ENCODE measurements at regions not wholly inside any gene's neighbourhood (a gene's known extent, or its start where the extent isn't known, plus 50 kb on each side); places are given as distances from the start of the nearest gene placed in this dataset.

DNA sequence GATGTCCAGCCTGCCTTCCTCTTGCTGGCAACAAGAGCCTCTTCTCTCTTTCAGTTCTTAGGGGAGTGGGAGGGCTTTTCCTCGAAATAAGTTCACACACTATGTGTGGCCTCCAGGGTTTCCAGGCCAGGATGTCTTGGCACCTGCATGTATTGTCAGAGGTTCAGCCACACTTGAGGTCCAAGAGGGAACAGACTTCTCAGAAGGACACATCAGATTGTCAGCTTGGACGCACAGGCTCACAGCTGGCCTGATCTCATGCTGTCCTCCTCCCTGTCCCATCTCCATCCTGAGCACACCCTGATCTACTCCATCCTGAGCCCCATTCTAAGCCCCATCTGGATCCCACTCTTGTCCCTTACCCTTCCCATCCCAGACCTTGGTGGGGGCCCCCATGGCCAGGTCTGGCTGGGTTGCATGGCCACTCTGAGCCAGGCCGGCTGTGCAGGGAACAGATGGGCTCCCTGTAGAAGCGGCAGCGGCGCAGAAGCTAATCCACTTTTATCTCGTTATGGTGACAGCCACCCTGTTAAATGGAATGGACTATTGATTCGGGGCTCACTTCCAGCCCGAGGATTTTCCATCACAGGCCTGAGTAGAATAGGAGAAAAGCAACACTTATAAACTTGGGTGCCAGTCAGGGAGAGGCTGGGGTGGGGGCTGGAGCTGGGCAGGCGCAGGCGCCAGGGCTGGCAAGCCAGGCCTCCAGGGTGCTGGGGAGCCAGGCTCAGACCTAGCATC, 85.1 kb upstream of the CSF3R start:
- Histone ChIP-seq H3K36me3 (ENCODE audit: insufficient read depth, low read length) (no peaks in the 10 kb centered on the region), H3K9ac (ENCODE audit: insufficient read length) (no peak overlapping the region), H3K27ac (no peak overlapping the region), H3K9me3 (ENCODE audit: low read depth, low read length) (no peaks in the 10 kb centered on the region), H3K4me3 (no peak overlapping the region)
- TF ChIP-seq EZH2 (IDR thresholded peaks at IDR 0.05) (no peak), POLR2AphosphoS5 (IDR thresholded peaks at IDR 0.05; ENCODE audit: borderline replicate concordance, low read depth, low read length) (no peak), FOXP2 (optimal IDR thresholded peaks at IDR 0.05; ENCODE audit: control extremely low read depth, extremely low read length, insufficient read depth) (no peak)
- DNase-seq (ENCODE audit: low read depth, low spot score), result no peak

DNA sequence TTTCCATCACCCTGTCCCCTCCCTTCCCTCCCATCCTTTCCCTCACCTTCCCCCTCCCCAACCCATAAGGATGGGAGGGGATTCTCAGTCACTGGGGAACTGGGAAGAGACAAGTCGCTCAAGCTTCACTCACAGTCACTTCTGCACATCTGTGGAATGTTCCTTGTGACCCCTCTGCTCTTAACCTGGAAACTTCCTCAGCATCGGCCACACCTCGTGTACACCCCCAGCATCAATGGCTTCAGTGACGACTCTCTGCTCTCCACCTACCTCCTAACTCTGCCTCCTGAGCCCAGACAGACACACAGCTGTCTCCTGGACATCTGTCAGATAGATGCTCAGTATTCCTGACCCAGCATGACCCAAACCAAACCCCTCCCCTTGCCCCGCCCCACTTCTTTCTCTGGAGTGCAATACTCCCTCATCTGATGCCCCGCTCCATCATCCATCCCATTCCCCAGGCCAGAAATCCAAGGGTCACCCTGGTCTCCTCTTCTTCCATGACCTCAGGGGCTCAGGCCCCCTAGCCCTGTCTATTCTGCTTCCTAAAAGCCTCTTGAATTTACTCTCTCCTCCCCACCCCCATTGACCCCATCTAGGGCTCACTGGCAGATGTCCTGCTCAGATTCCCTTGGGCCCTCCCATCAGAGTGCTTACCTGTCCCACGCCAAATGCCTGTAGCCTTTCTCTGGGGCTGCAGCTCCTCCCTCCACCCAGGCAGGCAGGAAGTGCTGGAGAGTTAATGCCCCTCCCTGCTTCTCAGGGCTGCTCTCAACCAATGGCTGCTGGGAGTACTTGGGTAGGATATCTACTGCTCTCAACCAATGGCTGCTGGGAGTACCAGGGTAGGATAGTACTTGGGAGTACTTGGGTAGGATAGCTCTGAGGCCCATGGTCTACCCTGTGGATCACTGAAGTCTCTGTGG, 83.1 kb upstream of the CSF3R start:
- TF ChIP-seq FOXP2 (optimal IDR thresholded peaks at IDR 0.05; ENCODE audit: control extremely low read depth, extremely low read length, insufficient read depth) (no peak), EZH2 (IDR thresholded peaks at IDR 0.05) (no peak), POLR2AphosphoS5 (IDR thresholded peaks at IDR 0.05; ENCODE audit: borderline replicate concordance, low read depth, low read length) (no peak)
- no peak overlapping the region for H3K27ac ChIP-seq
- no peak overlapping the region for H3K9ac ChIP-seq (ENCODE audit: insufficient read length)
- no peaks in the 10 kb centered on the region for H3K9me3 ChIP-seq (ENCODE audit: low read depth, low read length)
- no peak overlapping the region for H3K4me3 ChIP-seq
- DNase-seq (ENCODE audit: low read depth, low spot score), result no peak
- H3K36me3 ChIP-seq (ENCODE audit: insufficient read depth, low read length), result no peaks in the 10 kb centered on the region

DNA sequence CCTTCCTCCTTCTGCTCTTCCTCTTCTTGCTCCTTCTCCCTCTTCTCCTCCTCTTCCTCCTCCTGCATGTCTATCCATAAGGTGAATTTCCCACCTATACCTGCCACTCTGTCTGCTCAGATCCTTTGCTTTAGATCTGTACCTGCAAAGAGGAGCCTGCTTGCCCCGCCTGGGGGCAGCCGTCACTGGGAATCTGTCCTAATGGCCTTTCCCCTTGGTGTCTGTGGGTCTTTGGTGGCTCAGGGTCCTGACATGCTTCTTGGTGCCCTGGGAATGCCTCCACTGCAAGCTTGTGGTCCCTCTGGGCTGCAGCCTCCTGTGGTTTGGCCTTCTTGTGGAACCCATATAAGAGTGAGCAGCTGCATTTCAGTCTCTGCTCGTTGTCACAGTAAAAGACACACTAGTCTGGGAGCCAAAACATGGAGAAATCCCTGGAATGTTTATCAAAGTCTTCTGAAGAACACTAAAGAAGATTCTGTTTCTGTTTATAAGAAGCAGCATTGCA, 79.5 kb upstream of the CSF3R start:
- Histone ChIP-seq H3K9me3 (ENCODE audit: low read depth, low read length) (no peaks in the 10 kb centered on the region), H3K9ac (ENCODE audit: insufficient read length) (no peak overlapping the region), H3K36me3 (ENCODE audit: insufficient read depth, low read length) (no peaks in the 10 kb centered on the region), H3K4me3 (no peak overlapping the region), H3K27ac (no peak overlapping the region)
- TF ChIP-seq FOXP2 (optimal IDR thresholded peaks at IDR 0.05; ENCODE audit: control extremely low read depth, extremely low read length, insufficient read depth), result no peak
- TF ChIP-seq EZH2 (IDR thresholded peaks at IDR 0.05), result no peak
- no peak for TF ChIP-seq POLR2AphosphoS5 (IDR thresholded peaks at IDR 0.05; ENCODE audit: borderline replicate concordance, low read depth, low read length)
- DNase-seq (ENCODE audit: low read depth, low spot score), result no peak

DNA sequence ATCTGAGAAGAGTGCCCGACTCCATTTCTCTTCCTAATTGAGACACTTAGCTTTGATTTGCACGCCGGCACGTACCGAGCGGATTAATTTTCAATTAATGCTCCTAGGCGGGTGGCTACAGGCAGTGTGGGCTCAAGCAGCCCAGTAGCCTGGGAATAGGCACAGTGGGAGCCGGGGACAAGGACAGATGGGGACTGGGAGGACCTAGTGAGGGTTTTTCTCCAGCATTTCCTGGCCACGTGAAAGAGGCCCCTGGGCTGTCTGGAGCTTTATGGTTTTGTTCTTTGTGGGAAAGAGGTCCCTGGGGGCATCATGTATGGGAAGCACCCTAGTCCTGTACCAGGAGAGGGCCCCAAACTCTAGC, 78.6 kb upstream of the CSF3R start:
- no peaks in the 10 kb centered on the region for H3K36me3 ChIP-seq (ENCODE audit: insufficient read depth, low read length)
- no peak overlapping the region for H3K27ac ChIP-seq
- no peak for DNase-seq (ENCODE audit: low read depth, low spot score)
- TF ChIP-seq EZH2 (IDR thresholded peaks at IDR 0.05), result no peak
- TF ChIP-seq POLR2AphosphoS5 (IDR thresholded peaks at IDR 0.05; ENCODE audit: borderline replicate concordance, low read depth, low read length), result no peak
- TF ChIP-seq FOXP2 (optimal IDR thresholded peaks at IDR 0.05; ENCODE audit: control extremely low read depth, extremely low read length, insufficient read depth), result no peak
- H3K9me3 ChIP-seq (ENCODE audit: low read depth, low read length), result no peaks in the 10 kb centered on the region
- H3K9ac ChIP-seq (ENCODE audit: insufficient read length), result no peak overlapping the region
- no peak overlapping the region for H3K4me3 ChIP-seq

DNA sequence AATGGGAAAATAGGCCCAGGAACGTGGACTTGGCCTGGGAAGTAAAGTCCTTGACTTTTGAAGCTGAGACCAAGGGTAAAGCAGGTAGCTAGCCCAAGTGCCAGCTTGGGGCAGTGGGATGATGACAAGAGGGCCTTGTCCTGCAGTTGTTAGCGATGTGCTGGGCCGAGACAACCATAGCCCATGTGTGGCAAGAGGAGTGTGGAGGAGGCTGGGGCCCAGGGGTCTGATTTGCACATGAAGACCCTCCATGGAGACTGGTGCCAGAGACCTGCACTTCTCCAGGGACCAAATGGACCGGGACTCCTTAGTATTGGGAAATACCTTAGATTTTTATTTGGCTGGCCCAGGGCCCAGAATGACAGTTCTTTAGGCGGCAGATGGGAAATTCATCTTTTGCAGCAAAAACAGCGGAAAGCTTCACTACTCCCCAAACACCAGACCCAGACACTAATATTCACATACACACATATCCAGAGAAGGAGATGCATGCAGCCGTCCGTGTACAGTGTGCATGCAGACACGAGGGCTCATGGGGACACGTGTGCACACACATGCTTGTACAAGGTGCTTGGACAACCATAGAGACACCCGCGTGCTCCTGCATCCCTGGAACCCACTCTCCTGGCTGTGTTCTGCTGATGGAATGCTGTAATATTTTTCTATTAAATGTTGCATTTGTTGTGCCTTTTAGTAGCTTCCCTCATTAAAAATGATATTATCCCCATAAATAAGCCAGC, 78.1 kb upstream of the CSF3R start:
- Histone ChIP-seq H3K27ac (no peak overlapping the region), H3K9me3 (ENCODE audit: low read depth, low read length) (no peaks in the 10 kb centered on the region), H3K4me3 (no peak overlapping the region), H3K36me3 (ENCODE audit: insufficient read depth, low read length) (no peaks in the 10 kb centered on the region), H3K9ac (ENCODE audit: insufficient read length) (no peak overlapping the region)
- DNase-seq (ENCODE audit: low read depth, low spot score), result no peak
- TF ChIP-seq FOXP2 (optimal IDR thresholded peaks at IDR 0.05; ENCODE audit: control extremely low read depth, extremely low read length, insufficient read depth), result no peak
- no peak for TF ChIP-seq POLR2AphosphoS5 (IDR thresholded peaks at IDR 0.05; ENCODE audit: borderline replicate concordance, low read depth, low read length)
- no peak for TF ChIP-seq EZH2 (IDR thresholded peaks at IDR 0.05)

DNA sequence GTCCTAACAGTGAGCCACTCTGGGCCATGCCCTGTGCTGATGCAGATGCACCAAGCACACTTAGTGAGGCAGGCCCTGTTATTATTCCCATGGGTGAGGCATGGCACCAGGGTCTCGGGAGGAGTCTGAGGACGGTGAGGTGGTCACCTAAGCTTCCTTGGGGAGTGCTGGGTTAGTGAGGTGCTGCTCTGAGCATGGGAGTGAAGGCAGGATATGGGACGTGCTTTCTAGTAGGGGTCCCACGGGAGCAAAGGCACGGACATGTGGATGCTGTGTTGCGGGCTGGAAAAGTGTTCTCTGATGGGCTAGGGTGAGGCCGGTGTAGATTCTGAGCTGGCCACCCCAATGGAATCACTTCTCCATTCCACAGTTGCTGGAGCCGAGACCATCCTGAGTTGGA, 77.5 kb upstream of the CSF3R start:
- no peak overlapping the region for H3K9ac ChIP-seq (ENCODE audit: insufficient read length)
- H3K27ac ChIP-seq, result no peak overlapping the region
- H3K4me3 ChIP-seq, result no peak overlapping the region
- H3K36me3 ChIP-seq (ENCODE audit: insufficient read depth, low read length), result no peaks in the 10 kb centered on the region
- no peak for TF ChIP-seq FOXP2 (optimal IDR thresholded peaks at IDR 0.05; ENCODE audit: control extremely low read depth, extremely low read length, insufficient read depth)
- no peak for TF ChIP-seq POLR2AphosphoS5 (IDR thresholded peaks at IDR 0.05; ENCODE audit: borderline replicate concordance, low read depth, low read length)
- no peak for TF ChIP-seq EZH2 (IDR thresholded peaks at IDR 0.05)
- DNase-seq (ENCODE audit: low read depth, low spot score), result no peak
- no peaks in the 10 kb centered on the region for H3K9me3 ChIP-seq (ENCODE audit: low read depth, low read length)

DNA sequence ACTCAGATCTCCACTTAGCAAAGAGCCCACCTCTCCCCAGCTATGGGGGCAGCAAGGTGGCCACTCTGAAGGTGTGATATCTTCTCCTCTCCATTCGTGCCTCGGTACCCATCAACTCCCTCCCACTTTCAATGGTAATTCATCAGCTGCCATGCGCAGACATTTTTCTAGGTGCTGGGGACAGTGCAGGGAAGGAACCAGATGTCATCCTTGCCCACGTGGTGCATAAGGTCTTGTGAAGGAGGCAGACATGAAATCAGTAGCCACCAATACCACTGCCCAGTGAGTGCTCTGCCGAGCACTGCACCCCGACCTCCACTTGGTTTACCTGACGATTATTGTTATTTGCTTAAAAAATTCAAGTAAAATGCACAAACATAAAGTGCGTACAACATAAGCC, 76.3 kb upstream of the CSF3R start:
- Histone ChIP-seq H3K9ac (ENCODE audit: insufficient read length) (no peak overlapping the region), H3K4me3 (no peak overlapping the region), H3K9me3 (ENCODE audit: low read depth, low read length) (no peaks in the 10 kb centered on the region), H3K27ac (no peak overlapping the region), H3K36me3 (ENCODE audit: insufficient read depth, low read length) (no peaks in the 10 kb centered on the region)
- no peak for TF ChIP-seq POLR2AphosphoS5 (IDR thresholded peaks at IDR 0.05; ENCODE audit: borderline replicate concordance, low read depth, low read length)
- TF ChIP-seq FOXP2 (optimal IDR thresholded peaks at IDR 0.05; ENCODE audit: control extremely low read depth, extremely low read length, insufficient read depth), result no peak
- no peak for DNase-seq (ENCODE audit: low read depth, low spot score)
